ENCODE measurements at regions not wholly inside any gene's neighbourhood (a gene's known extent, or its start where the extent isn't known, plus 50 kb on each side); places are given as distances from the start of the nearest gene placed in this dataset.

GRCh38 chr2:62364791-62365528, 141.0 kb downstream of the TMEM17 start:
- DNase-seq: no peak

GRCh38 chr2:62363166-62363565, 142.8 kb downstream of the TMEM17 start:
- DNase-seq: no peak

GRCh38 chr2:62362561-62362960, 143.4 kb downstream of the TMEM17 start:
- DNase-seq: no peak

DNA sequence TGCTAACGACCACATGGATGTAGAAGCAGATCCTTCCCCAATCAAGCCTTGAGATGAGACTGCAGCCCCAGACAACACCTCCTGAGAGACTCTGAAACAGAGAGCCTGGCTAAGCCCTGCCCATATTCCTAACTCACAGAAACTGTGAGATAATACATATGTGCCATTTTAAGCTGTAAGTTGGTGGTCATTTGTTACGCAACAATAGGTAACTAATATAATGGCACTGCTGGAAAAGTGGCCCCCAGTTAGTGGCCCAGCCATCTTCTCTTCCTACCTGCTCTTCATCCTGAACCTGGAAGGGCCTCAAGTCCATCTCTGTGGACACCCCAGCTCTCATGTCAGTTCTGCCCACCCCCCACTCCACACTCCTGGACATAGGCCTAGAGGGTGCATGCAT, 144.0 kb downstream of the TMEM17 start:
- DNase-seq: no peak

- no peak for DNase-seq
Observed at GRCh38 chr2:62354771-62355561, 151.0 kb downstream of the TMEM17 start.

DNA sequence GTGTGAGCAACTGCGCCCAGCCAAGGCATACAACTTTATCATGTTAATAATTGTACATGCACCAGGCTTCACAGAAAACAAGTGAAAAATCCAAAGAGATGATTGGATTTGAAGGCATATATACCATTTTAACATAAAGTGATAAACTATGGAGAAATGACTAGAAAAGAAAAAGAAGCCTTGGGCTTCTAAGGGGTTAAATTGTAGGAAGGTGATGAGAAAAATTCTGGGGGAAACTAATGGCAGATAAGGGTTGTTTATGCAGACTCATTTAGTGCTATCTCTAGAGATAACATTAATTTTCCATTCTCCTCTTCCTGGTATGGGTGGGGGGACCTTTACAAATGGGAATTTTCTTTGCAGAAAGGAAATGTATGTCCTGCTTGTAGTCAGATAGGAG, 154.0 kb downstream of the TMEM17 start:
- no peak for DNase-seq

DNA sequence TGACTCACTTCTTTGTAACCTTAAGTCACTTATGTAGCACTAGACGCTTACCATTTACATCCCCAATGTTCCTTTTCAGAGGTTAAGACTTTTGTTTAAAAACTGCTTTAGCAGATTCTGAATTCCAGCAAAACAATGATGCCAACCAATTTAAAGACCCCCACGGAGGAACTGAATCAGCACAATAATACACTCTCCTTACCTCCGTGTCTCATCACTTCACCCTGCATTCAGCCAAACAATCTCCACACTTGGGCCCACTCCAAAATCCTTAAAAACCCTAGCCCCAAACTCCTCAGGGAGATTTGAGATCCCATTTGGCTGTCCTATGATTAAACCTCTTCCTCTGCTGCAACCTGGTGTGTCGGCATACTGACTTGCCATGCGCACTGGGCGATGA, 153.9 kb downstream of the B3GNT2 start:
- no peak for DNase-seq

DNA sequence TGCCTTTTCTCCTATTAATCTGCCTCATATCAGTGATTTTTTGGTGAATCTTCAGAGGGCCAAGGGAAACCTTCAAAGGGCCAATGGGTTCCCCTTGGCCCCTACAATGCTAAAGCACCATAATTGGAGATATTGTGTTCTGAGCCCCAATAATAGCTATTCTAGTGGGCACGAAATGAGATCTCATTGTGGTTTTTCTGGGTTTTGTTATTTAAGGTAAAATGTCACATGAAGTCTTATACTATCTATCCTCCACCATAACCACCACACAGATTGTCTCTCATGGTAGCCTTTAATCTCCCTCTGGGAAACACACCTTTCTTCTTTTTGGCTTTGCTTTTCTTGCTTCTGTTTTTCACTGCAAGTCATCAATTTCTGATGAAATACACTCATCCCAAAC, 152.8 kb downstream of the B3GNT2 start:
- DNase-seq: no peak

DNA sequence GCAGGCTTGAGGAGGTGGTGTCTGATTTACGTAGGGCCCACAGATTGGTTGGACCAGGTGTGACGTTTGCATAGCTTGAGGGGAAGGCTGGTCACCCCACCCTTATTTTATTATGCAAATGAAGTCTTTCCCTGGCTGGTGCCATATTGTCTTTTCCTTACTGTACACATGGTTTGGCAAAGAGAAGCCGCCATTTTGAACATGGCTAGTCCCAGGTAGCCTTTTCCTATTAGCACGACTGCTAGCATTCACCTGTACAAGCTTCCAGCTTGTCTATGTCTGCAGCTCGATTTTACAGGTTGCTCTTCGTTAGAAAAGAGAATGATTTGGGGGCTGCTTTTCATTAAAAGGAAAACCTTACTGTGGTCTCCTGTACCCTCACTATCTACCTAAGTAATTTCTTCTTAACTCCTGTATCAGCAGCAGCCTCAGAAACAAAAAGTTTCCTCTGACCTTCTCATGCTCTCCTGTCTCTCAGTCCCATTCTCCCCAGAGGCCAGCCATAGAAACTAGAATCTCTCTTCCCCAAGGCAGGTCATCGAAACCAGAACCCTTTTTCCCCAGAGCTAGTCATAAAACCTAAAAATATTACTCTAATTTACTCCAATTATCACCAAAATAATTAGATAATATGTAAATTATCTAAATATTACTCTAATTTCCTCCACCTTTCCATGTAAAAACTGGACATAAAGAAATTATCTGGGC, 151.8 kb downstream of the B3GNT2 start:
- no peak for DNase-seq

DNA sequence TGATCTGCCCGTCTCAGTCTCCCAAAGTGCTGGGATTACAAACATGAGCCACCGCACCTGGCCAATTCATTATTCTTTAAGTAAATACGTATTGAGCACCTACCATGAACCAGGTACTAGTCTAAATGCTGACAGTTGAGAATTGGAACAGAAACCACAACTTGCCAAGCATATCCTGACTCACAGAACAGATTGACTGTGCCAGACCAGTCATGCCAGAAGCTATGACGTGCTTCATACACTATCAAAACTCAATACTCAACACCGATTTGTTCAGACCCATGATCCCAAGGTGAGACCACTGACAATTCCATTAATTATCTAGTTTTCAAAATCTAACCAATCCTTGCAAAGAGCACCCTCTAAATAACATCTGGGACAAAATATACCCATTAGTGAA, 148.6 kb downstream of the B3GNT2 start:
- DNase-seq: no peak

- DNase-seq: no peak
Observed at GRCh38 chr2:62343636-62344337, 147.9 kb downstream of the B3GNT2 start.

DNA sequence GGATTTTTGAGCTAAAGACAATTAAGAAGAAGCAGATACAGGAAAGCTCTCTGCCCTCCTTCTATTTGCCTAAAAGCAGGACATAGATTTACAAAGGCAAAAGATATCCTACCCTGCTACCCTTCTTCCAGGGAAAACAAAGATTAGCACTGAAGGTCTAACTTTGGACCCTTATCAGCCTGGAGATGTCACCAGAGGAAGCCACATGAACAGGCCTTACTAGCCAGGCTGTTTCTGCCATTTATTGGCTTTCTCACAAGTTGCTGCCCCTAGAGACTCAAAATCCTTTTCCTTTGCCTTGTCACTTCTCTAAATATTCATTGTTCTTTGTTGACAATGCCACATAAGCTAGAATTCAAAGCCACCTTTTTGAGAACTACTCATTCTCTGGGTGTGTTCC, 147.3 kb downstream of the B3GNT2 start:
- no peak for DNase-seq

DNA sequence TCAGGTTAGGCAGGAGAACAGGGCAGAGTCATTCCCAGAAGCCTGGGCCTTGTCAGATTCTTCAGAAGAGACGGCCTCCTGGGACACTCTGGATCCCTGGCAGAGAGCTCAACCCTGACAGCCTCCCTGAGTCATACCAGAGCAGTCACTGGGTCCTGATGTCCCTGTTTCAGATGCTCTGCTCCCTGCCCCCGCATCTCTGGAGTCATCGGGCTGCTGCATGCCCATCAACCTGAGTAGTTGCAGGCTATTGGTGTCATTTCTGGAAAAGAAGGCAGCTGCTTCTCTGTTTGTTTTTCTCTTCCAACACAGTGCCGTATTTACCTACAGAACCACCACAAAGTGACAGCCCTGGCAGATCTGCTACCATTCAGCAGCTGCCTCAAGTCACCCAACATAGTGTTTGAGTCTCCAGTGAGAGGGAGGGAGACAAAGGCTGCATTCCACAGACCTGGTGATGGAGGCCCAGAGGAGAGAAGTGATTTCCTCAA, 145.1 kb downstream of the B3GNT2 start:
- DNase-seq: peak; percentile 89

DNA sequence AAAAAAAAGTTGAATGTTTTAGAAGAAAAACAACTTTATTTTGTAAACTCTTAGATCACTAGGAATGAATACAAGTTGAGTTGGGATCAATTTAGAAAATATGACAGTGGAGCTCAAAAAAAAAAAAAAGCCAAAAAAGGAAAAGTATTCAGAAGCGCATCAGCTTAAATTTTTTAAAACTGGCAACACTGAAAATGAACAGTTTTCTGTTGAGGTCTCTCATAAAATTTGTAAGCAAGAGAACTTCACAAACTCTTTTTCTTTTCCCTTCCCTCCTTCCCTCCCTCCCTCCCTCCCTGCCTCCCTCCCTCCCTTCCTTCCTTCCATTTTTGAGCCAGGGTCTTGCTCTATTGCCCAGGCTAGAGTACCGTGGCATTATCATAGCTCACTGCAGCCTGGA, 143.9 kb downstream of the B3GNT2 start:
- no peak for DNase-seq

GRCh38 chr2:62339413-62339812, 143.5 kb downstream of the B3GNT2 start:
- DNase-seq: no peak

GRCh38 chr2:62338111-62338510, 142.2 kb downstream of the B3GNT2 start:
- no peak for DNase-seq

- DNase-seq: no peak
Observed at GRCh38 chr2:62337403-62337802, 141.5 kb downstream of the B3GNT2 start.

GRCh38 chr2:62335612-62336011, 139.7 kb downstream of the B3GNT2 start:
- no peak for DNase-seq

- DNase-seq: no peak
Observed at GRCh38 chr2:62334440-62335058, 138.6 kb downstream of the B3GNT2 start.

DNA sequence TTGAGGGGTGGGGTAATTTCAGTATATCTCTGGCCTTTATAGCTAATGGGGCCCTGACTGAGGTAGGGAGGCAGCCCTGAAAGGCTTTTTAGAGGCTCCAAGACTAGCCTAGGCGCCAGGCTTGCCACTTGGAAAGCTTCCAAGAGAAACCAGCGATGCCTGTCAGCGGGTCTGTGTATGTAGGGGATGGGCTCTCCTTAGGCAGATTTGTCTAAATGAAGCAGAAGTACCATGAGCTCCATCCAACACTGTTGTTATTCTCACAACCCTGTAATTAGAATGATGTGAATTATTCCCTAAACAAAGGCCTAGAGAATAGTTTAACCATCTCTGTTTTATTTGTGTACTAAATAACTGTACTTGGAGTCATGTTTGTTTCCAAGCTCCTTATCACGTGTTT, 138.1 kb downstream of the B3GNT2 start:
- DNase-seq: no peak

DNA sequence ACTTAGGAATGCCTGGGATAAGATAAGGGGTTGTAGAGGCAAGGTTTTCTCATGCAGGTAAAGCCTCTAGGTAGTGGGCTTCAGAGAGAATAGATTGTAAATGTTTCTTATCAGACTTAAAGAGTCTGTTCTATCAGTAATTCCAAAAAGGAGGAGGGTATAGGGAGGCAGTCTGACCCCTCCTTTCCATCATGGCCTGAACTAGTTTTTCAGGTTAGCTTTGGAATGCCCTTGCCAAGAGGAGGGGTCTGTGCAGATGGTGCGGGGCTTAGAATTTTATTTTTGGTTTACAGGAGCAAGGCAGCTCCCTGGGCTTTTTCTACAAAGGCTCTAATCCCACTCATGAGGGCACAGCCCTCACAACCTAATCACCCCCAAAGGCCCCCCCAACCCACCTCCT, 135.0 kb downstream of the B3GNT2 start:
- no peak for DNase-seq

DNA sequence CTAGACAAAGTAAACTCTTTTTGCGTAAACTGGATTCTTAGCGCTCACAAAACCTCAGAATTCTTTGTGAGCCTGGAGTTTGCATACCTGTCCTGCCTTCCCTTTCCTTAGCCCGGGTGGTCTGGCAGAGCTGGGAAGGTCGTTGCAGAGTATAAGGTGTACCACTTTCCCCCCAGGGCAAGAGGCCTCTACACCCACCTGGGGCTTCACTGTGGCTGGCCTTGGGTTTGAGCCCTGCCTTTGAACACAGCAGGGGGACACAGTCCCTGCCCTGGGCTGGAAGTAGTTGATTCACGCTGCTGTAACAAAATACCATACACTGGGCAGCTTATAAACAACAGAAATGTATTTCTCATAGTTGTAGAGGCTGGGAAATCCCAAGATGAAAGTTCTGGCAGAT, 133.9 kb downstream of the B3GNT2 start:
- no peak for DNase-seq

DNA sequence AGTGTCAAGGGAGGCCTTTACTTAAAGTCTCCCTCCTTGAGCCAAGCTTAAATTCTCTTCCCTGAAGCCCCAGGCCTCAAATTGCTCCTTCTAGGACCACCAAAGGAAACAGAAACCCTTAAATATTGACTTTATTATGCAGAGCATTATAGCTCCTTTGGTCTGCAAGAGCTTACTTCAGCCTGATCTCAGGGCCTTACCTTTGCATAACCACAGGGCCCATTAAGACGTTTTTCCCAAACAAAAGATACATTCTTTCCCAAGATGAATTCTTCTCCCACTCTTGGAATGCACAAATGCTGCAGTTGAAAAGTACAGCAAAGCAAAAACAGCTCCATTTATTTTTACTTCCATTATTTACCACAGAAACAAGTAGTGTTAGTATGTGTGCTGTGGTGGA, 130.8 kb downstream of the B3GNT2 start:
- DNase-seq: no peak

Data from SHP77 treated with DMSO at 0.1 percent for 48 hours (cell line).